ENCODE measurements at regions not wholly inside any gene's neighbourhood (a gene's known extent, or its start where the extent isn't known, plus 50 kb on each side); places are given as distances from the start of the nearest gene placed in this dataset.

GRCh38 chr5:96222129-96222528 lies 210.9 kb downstream of the PCSK1 start:
- no peaks in the 10 kb centered on the region for H3K9me3 ChIP-seq (ENCODE audit: control insufficient read depth, insufficient read depth, low read length)
- no peaks in the 10 kb centered on the region for H3K4me1 ChIP-seq (ENCODE audit: control insufficient read depth, insufficient read depth, low read length)
- no peak overlapping the region for H3K4me3 ChIP-seq (ENCODE audit: low read depth, low read length)
- H3K27me3 ChIP-seq (ENCODE audit: control insufficient read depth, insufficient read depth, low read length) = no peaks in the 10 kb centered on the region
- H3K36me3 ChIP-seq (ENCODE audit: control insufficient read depth, insufficient read depth, low read length) = no peaks in the 10 kb centered on the region
- no CpG with 5 or more reads among the region's 2 CpGs for WGBS (ENCODE audit: insufficient coverage)
- DNase-seq (ENCODE audit: low read depth in 4 of 6, low spot score in 6 of 6) = no peak
- no peak overlapping the region for H3K27ac ChIP-seq (ENCODE audit: low read depth, low read length)

- no peak for DNase-seq (ENCODE audit: low read depth in 4 of 6, low spot score in 6 of 6)
- no peaks in the 10 kb centered on the region for H3K36me3 ChIP-seq (ENCODE audit: control insufficient read depth, insufficient read depth, low read length)
- WGBS (ENCODE audit: insufficient coverage) = no CpG with 5 or more reads among the region's 4 CpGs
- H3K9me3 ChIP-seq (ENCODE audit: control insufficient read depth, insufficient read depth, low read length) = no peaks in the 10 kb centered on the region
- no peaks in the 10 kb centered on the region for H3K27me3 ChIP-seq (ENCODE audit: control insufficient read depth, insufficient read depth, low read length)
- H3K4me3 ChIP-seq (ENCODE audit: low read depth, low read length) = no peak overlapping the region
- H3K27ac ChIP-seq (ENCODE audit: low read depth, low read length) = no peak overlapping the region
- H3K4me1 ChIP-seq (ENCODE audit: control insufficient read depth, insufficient read depth, low read length) = no peaks in the 10 kb centered on the region
Observed at GRCh38 chr5:96220610-96221390, 212.2 kb downstream of the PCSK1 start.

GRCh38 chr5:96219580-96220281 lies 213.3 kb downstream of the PCSK1 start:
- no peaks in the 10 kb centered on the region for H3K4me1 ChIP-seq (ENCODE audit: control insufficient read depth, insufficient read depth, low read length)
- no peak overlapping the region for H3K4me3 ChIP-seq (ENCODE audit: low read depth, low read length)
- 100% methylated on average over 1 of the region's 4 CpGs for WGBS (ENCODE audit: insufficient coverage)
- DNase-seq (ENCODE audit: low read depth in 4 of 6, low spot score in 6 of 6) = no peak
- no peaks in the 10 kb centered on the region for H3K9me3 ChIP-seq (ENCODE audit: control insufficient read depth, insufficient read depth, low read length)
- H3K27me3 ChIP-seq (ENCODE audit: control insufficient read depth, insufficient read depth, low read length) = no peaks in the 10 kb centered on the region
- H3K27ac ChIP-seq (ENCODE audit: low read depth, low read length) = no peak overlapping the region
- no peaks in the 10 kb centered on the region for H3K36me3 ChIP-seq (ENCODE audit: control insufficient read depth, insufficient read depth, low read length)

DNA sequence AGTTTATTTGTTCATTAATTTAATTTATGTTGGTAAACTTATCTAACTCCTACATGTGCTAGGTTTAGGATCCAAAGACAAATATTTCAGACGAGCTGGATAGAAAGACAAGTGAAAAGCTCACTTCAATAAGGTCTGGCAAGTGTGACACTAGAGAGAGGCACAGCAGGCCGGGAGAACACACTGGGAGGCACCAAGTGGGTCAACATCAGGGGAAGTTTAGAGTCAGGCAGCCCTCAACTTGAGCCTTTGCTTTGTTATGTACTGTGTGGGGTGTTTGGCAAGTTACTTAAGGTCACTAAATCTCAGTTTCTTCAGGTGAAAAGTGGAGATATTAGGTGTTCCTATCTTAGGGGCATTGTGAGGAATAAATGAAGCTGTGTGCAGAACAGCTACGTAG lies 214.4 kb downstream of the PCSK1 start:
- H3K27ac ChIP-seq (ENCODE audit: low read depth, low read length) = no peak overlapping the region
- no peaks in the 10 kb centered on the region for H3K4me1 ChIP-seq (ENCODE audit: control insufficient read depth, insufficient read depth, low read length)
- DNase-seq (ENCODE audit: low read depth in 4 of 6, low spot score in 6 of 6) = no peak
- no peaks in the 10 kb centered on the region for H3K36me3 ChIP-seq (ENCODE audit: control insufficient read depth, insufficient read depth, low read length)
- no peaks in the 10 kb centered on the region for H3K9me3 ChIP-seq (ENCODE audit: control insufficient read depth, insufficient read depth, low read length)
- WGBS (ENCODE audit: insufficient coverage) = 77% methylated on average over 2 of the region's 3 CpGs
- H3K27me3 ChIP-seq (ENCODE audit: control insufficient read depth, insufficient read depth, low read length) = no peaks in the 10 kb centered on the region
- no peak overlapping the region for H3K4me3 ChIP-seq (ENCODE audit: low read depth, low read length)

- Histone ChIP-seq H3K36me3 (ENCODE audit: control insufficient read depth, insufficient read depth, low read length) (no peaks in the 10 kb centered on the region), H3K4me3 (ENCODE audit: low read depth, low read length) (no peak overlapping the region), H3K27ac (ENCODE audit: low read depth, low read length) (no peak overlapping the region), H3K9me3 (ENCODE audit: control insufficient read depth, insufficient read depth, low read length) (no peaks in the 10 kb centered on the region), H3K27me3 (ENCODE audit: control insufficient read depth, insufficient read depth, low read length) (no peaks in the 10 kb centered on the region), H3K4me1 (ENCODE audit: control insufficient read depth, insufficient read depth, low read length) (no peaks in the 10 kb centered on the region)
- no CpG with 5 or more reads among the region's 3 CpGs for WGBS (ENCODE audit: insufficient coverage)
- DNase-seq (ENCODE audit: low read depth in 4 of 6, low spot score in 6 of 6) = no peak
Observed at GRCh38 chr5:96214442-96215197, 218.4 kb downstream of the PCSK1 start.

DNA sequence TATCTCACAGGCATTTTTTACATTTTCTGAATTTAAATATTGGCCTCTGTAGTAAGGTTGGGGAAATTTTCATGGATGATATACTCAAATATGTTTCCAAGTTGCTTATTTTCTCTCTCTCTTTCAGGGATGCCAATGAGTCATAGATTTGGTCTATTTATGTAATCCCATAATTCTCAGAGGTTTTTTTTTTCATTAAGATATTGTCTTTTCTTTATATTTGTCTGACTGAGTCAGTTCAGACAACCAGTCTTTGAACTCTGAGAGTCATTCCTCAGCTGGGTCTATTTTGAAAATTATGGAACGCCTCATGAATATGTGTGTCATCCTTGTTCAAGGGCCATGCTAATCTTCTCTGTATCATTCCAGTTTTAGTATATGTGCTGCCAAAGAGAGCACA lies 223.2 kb downstream of the PCSK1 start:
- peak in 1 of 6 donors; percentile 23 for DNase-seq (ENCODE audit: low read depth in 4 of 6, low spot score in 6 of 6)
- no peaks in the 10 kb centered on the region for H3K36me3 ChIP-seq (ENCODE audit: control insufficient read depth, insufficient read depth, low read length)
- no peaks in the 10 kb centered on the region for H3K4me1 ChIP-seq (ENCODE audit: control insufficient read depth, insufficient read depth, low read length)
- H3K27me3 ChIP-seq (ENCODE audit: control insufficient read depth, insufficient read depth, low read length) = no peaks in the 10 kb centered on the region
- H3K4me3 ChIP-seq (ENCODE audit: low read depth, low read length) = no peak overlapping the region
- 80% methylated on average over 1 of the region's 1 CpG for WGBS (ENCODE audit: insufficient coverage)
- H3K27ac ChIP-seq (ENCODE audit: low read depth, low read length) = no peak overlapping the region
- peaks cover 3% of the 10 kb centered on the region for H3K9me3 ChIP-seq (ENCODE audit: control insufficient read depth, insufficient read depth, low read length)

GRCh38 chr5:96207420-96207819 lies 225.6 kb downstream of the PCSK1 start:
- Histone ChIP-seq H3K4me1 (ENCODE audit: control insufficient read depth, insufficient read depth, low read length) (no peaks in the 10 kb centered on the region), H3K27ac (ENCODE audit: low read depth, low read length) (no peak overlapping the region), H3K9me3 (ENCODE audit: control insufficient read depth, insufficient read depth, low read length) (peaks cover 3% of the 10 kb centered on the region), H3K27me3 (ENCODE audit: control insufficient read depth, insufficient read depth, low read length) (no peaks in the 10 kb centered on the region), H3K4me3 (ENCODE audit: low read depth, low read length) (no peak overlapping the region), H3K36me3 (ENCODE audit: control insufficient read depth, insufficient read depth, low read length) (no peaks in the 10 kb centered on the region)
- DNase-seq (ENCODE audit: low read depth in 4 of 6, low spot score in 6 of 6) = no peak

GRCh38 chr5:96203761-96204160 lies 229.3 kb downstream of the PCSK1 start:
- DNase-seq (ENCODE audit: low read depth in 4 of 6, low spot score in 6 of 6) = no peak
- H3K4me1 ChIP-seq (ENCODE audit: control insufficient read depth, insufficient read depth, low read length) = no peaks in the 10 kb centered on the region
- no peak overlapping the region for H3K4me3 ChIP-seq (ENCODE audit: low read depth, low read length)
- WGBS (ENCODE audit: insufficient coverage) = 95% methylated on average over 2 of the region's 3 CpGs
- peaks cover 3% of the 10 kb centered on the region for H3K9me3 ChIP-seq (ENCODE audit: control insufficient read depth, insufficient read depth, low read length)
- H3K36me3 ChIP-seq (ENCODE audit: control insufficient read depth, insufficient read depth, low read length) = no peaks in the 10 kb centered on the region
- H3K27ac ChIP-seq (ENCODE audit: low read depth, low read length) = no peak overlapping the region
- H3K27me3 ChIP-seq (ENCODE audit: control insufficient read depth, insufficient read depth, low read length) = no peaks in the 10 kb centered on the region

GRCh38 chr5:96201503-96201902 lies 231.5 kb downstream of the PCSK1 start:
- no peak for DNase-seq (ENCODE audit: low read depth in 4 of 6, low spot score in 6 of 6)
- WGBS (ENCODE audit: insufficient coverage) = no CpG with 5 or more reads among the region's 3 CpGs
- no peak overlapping the region for H3K27ac ChIP-seq (ENCODE audit: low read depth, low read length)
- no peaks in the 10 kb centered on the region for H3K36me3 ChIP-seq (ENCODE audit: control insufficient read depth, insufficient read depth, low read length)
- H3K27me3 ChIP-seq (ENCODE audit: control insufficient read depth, insufficient read depth, low read length) = no peaks in the 10 kb centered on the region
- no peaks in the 10 kb centered on the region for H3K9me3 ChIP-seq (ENCODE audit: control insufficient read depth, insufficient read depth, low read length)
- no peaks in the 10 kb centered on the region for H3K4me1 ChIP-seq (ENCODE audit: control insufficient read depth, insufficient read depth, low read length)
- no peak overlapping the region for H3K4me3 ChIP-seq (ENCODE audit: low read depth, low read length)

Data from spinal cord (tissue), 9 donors.